ENCODE measurements at regions not wholly inside any gene's neighbourhood (a gene's known extent, or its start where the extent isn't known, plus 50 kb on each side); places are given as distances from the start of the nearest gene placed in this dataset.

DNA sequence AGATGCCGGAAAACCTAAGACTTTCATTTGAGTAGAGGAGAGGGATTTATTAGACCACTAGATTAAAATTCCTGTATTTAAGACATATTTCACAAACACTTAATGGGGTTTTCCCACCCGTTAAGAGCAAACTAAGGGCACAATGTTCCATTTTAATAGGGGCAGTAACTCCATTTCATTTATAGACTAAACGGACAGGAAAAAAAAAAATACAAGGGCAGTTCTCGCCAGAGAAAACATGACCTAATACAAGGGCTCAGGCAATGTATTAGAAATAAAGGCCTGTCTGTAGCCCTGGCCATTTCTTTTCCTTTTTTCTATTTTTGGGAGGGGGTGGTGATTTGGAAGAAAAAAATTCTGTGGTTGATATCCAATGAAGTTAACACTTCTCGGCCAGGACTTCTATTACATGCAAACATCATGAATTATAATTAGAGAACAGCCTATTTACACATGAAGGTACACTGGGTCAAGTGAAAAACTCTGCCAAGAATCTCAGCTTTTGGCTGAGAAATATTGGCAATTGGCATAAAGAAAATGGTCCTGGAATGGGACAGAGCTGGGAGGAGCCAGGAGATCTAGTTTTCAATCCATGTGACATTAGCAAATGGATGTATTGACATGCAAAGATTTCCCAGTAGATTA, 641.1 kb upstream of the TBX3 start:
- H3K4me3 ChIP-seq (ENCODE audit: low read depth, low read length) = no peak overlapping the region
- DNase-seq (ENCODE audit: low read depth) = peak; percentile 100
- TF ChIP-seq, protein P1, sequence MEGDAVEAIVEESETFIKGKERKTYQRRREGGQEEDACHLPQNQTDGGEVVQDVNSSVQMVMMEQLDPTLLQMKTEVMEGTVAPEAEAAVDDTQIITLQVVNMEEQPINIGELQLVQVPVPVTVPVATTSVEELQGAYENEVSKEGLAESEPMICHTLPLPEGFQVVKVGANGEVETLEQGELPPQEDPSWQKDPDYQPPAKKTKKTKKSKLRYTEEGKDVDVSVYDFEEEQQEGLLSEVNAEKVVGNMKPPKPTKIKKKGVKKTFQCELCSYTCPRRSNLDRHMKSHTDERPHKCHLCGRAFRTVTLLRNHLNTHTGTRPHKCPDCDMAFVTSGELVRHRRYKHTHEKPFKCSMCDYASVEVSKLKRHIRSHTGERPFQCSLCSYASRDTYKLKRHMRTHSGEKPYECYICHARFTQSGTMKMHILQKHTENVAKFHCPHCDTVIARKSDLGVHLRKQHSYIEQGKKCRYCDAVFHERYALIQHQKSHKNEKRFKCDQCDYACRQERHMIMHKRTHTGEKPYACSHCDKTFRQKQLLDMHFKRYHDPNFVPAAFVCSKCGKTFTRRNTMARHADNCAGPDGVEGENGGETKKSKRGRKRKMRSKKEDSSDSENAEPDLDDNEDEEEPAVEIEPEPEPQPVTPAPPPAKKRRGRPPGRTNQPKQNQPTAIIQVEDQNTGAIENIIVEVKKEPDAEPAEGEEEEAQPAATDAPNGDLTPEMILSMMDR (IDR thresholded peaks at IDR 0.05; ENCODE audit: control insufficient read depth, extremely low read depth, insufficient read depth) = no peak

DNA sequence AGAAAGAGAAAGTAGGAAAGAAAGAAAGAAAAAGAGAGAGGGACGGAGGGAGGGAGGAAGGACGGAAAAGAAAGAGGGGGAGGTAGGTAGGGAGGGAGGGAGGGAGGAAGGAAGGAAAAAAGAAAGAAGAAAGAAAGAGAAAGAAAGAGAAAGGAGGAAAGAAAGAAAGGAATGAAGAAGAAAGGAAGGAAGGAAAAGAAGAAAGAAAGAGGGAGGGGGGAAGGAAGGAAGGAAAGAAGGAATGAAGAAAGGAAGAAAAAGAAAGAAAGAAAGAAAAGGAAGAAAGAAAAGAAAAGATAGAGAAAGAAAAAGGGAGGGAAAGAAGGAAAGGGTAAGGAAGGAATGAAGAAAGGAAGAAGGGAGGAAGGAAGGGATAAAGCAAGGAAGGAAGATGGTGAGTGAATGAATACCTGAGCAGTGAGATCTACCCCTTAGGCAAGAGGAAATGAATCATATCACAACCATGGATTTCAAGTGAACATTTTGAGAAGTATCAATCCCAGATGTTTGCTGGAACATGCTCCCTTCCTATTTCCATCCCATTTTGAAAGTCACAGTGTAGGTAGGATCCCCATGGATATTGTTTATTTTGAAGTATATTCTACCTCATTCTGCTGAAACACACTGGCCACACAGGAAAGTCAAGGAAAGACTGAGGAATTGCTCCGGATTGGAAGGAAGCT, 639.4 kb upstream of the TBX3 start:
- TF ChIP-seq, protein P1 (IDR thresholded peaks at IDR 0.05; ENCODE audit: control insufficient read depth, extremely low read depth, insufficient read depth) = no peak
- H3K4me3 ChIP-seq (ENCODE audit: low read depth, low read length) = no peak overlapping the region
- DNase-seq (ENCODE audit: low read depth) = no peak

DNA sequence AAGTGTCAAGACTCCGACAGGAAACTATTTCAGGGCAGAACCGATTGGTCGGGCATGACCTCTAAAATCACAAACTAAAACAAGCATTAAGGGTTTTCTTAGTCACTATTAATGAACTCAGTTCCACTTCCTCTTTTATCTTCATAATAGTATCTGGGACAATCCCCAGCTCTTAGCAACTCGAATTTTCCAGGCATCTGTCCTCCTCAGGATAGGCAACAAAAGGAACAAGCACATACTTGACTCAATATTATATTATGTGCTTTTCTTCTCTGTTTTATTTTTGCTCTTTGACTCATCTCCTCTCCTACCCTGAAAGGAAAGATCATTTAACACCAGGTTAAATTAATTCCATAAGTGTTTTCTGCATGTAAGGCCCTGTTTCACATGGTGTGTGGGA, 638.3 kb upstream of the TBX3 start:
- DNase-seq (ENCODE audit: low read depth) = no peak
- no peak overlapping the region for H3K4me3 ChIP-seq (ENCODE audit: low read depth, low read length)
- TF ChIP-seq, protein P1 (IDR thresholded peaks at IDR 0.05; ENCODE audit: control insufficient read depth, extremely low read depth, insufficient read depth) = no peak

DNA sequence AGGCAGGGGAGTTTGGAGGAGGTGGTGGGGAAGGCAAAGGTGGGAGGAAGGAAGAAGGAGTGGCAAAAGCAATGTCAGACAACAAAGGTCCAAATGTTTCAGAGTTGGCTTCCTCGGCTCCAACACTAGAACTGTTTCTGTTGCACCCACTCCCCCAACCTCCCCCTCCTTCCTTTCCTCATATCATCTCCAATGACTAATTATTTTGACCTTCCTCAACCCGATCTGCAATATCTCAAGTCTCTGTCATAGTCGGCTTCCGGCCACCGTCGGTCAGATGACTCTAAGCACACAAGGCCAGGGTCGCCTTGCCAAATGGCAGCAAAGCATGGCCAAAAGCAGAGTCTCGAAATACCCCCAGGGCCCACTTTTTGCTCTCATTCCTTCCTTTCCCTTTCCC, 637.0 kb upstream of the TBX3 start:
- no peak for DNase-seq (ENCODE audit: low read depth)
- H3K4me3 ChIP-seq (ENCODE audit: low read depth, low read length) = no peak overlapping the region
- TF ChIP-seq, protein P1 (IDR thresholded peaks at IDR 0.05; ENCODE audit: control insufficient read depth, extremely low read depth, insufficient read depth) = no peak

DNA sequence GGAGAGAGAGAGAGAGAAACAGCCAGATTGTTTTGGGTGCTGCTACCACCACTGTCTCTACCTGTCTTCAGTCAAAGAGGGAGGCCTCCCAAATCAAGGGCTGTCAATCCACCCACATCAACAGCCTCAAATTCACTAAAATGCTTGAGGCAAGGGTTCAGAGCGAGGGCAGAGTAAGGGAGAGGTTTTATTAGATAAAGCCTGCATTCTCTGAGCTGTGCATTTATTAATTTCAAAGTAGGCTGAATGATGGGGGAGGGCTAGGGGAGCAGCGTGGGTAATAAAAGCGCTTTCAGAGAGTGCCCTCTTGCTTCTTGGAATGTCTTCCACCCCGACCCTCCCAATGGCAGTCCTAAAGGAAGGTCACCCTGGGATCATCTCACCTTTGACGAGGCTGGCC, 636.5 kb upstream of the TBX3 start:
- H3K4me3 ChIP-seq (ENCODE audit: low read depth, low read length) = no peak overlapping the region
- TF ChIP-seq, protein P1 (IDR thresholded peaks at IDR 0.05; ENCODE audit: control insufficient read depth, extremely low read depth, insufficient read depth) = no peak
- DNase-seq (ENCODE audit: low read depth) = no peak

DNA sequence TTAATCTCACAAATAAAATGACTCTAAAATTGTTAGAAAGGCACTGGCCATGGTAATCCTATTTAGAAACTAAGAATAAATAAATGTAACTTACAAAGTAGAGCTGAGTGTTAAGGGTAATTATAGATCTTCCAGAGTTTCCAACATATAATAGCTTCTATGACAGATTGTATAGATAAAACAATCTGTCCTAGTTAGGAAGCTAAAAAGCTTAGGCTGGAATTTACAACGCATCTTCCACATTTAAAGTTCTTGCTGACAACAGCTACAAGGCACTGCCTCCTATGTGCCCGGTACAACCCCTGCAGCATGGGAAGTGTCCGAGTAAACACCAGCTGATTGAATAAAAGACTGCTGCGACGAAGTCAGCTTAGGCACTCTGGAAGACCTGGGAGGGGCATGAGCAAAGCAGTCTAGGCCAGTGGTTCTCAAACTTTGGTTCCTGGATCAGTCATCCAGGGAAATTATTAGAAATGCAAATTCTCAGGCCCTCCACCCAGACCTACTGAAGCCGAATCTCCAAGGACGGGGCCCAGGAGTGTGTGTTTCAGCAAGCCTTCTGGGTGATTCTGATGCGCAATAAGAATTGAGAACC, 635.6 kb upstream of the TBX3 start:
- no peak for DNase-seq (ENCODE audit: low read depth)
- TF ChIP-seq, protein P1 (IDR thresholded peaks at IDR 0.05; ENCODE audit: control insufficient read depth, extremely low read depth, insufficient read depth) = no peak
- no peak overlapping the region for H3K4me3 ChIP-seq (ENCODE audit: low read depth, low read length)
